ENCODE measurements at regions not wholly inside any gene's neighbourhood (a gene's known extent, or its start where the extent isn't known, plus 50 kb on each side); places are given as distances from the start of the nearest gene placed in this dataset.

DNA sequence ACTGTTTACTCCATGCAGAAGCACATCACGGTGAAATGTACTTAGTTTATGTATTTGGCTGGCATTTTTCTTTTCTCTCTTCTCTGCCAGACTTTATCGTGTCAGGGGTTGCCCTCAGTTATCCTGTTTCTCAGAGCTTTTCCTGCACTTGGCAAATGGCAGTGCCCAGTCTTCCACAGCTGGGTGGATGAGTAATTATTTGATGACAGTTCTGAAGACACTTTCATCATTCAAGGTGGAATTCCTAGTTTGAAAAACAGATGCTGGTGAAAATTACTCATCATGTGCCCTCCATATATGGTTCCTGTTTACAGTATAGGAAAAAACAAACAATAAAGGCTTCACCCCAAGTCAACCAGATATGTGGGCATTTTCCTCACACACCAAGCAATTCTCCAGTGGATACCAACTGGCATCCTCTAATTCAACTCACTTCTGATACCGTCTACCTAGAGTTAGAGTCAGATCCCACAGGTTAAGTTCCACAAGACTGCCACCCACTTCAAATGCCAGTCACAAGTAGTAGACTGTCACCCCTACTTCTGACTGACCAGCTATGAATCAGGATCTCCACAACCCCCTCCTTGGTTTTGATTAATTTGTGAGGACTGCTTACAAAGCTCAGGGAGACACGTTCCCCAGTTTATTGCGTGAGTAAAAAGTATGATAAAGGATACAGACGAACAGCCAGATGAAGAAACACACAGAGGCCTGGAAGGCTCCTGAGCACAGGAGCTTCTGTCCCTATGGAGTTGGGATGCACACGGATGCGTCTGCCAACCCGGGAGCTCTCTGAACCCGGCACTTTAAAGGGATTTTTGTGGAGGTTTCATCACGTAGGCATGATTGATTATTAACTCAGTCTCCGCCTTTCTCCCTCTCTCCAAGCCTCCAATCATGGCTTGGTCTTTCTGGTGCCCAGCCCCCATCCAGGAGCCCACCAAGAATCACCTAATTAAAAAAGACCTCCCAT, 72.9 kb downstream of the CLDN34 start:
- TF ChIP-seq, protein P1, sequence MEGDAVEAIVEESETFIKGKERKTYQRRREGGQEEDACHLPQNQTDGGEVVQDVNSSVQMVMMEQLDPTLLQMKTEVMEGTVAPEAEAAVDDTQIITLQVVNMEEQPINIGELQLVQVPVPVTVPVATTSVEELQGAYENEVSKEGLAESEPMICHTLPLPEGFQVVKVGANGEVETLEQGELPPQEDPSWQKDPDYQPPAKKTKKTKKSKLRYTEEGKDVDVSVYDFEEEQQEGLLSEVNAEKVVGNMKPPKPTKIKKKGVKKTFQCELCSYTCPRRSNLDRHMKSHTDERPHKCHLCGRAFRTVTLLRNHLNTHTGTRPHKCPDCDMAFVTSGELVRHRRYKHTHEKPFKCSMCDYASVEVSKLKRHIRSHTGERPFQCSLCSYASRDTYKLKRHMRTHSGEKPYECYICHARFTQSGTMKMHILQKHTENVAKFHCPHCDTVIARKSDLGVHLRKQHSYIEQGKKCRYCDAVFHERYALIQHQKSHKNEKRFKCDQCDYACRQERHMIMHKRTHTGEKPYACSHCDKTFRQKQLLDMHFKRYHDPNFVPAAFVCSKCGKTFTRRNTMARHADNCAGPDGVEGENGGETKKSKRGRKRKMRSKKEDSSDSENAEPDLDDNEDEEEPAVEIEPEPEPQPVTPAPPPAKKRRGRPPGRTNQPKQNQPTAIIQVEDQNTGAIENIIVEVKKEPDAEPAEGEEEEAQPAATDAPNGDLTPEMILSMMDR (conservative IDR thresholded peaks at IDR 0.05; ENCODE audit: low read depth, low read length) = no peak
- H3K4me3 ChIP-seq (ENCODE audit: low read depth, low read length) = no peak overlapping the region
- DNase-seq (ENCODE audit: low read depth) = no peak

DNA sequence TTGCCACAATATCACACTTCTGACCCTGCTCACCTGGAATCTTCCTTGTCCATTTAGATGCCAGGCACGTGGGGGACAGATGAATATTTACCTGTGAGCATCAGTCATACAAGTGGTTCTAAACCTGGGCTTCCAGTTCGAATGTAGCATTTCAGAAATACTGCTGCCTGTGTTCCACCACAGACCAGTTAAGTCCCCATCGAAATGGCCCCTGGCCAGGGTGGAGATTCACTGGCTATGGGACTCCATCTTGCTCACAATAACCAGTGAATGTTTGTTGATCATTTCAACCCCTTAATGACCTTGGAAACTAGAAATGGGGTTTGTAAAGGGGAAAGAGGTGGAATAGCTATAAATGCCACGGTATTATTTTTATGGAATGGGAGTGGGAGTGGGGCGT, 73.8 kb downstream of the CLDN34 start:
- TF ChIP-seq, protein P1 (conservative IDR thresholded peaks at IDR 0.05; ENCODE audit: low read depth, low read length) = no peak
- DNase-seq (ENCODE audit: low read depth) = no peak
- no peak overlapping the region for H3K4me3 ChIP-seq (ENCODE audit: low read depth, low read length)

GRCh38 chrX:10041383-10041782, 74.2 kb downstream of the CLDN34 start:
- no peak for DNase-seq (ENCODE audit: low read depth)
- H3K4me3 ChIP-seq (ENCODE audit: low read depth, low read length) = no peak overlapping the region
- TF ChIP-seq, protein P1 (conservative IDR thresholded peaks at IDR 0.05; ENCODE audit: low read depth, low read length) = no peak

DNA sequence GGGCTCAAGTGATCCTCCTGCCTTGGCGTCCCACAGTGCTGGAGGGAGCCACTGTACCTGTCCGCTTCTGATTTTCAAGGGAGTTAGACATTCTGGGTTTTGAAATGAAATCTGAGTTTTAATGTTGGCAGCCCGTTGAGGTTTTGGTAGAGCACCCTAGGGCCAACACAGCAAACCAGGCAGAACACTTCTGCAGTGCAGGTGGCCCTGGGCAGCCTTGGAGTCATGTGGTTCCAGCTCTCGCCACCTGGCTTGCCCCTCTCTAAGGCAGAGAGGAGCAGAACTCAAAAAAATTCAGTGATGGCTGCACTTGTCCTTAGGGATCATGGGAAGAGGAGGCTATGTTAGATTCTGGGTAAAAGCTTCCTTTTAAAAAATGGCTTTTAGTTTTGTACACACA, 74.9 kb downstream of the CLDN34 start:
- TF ChIP-seq, protein P1 (conservative IDR thresholded peaks at IDR 0.05; ENCODE audit: low read depth, low read length) = no peak
- no peak for DNase-seq (ENCODE audit: low read depth)
- no peak overlapping the region for H3K4me3 ChIP-seq (ENCODE audit: low read depth, low read length)

DNA sequence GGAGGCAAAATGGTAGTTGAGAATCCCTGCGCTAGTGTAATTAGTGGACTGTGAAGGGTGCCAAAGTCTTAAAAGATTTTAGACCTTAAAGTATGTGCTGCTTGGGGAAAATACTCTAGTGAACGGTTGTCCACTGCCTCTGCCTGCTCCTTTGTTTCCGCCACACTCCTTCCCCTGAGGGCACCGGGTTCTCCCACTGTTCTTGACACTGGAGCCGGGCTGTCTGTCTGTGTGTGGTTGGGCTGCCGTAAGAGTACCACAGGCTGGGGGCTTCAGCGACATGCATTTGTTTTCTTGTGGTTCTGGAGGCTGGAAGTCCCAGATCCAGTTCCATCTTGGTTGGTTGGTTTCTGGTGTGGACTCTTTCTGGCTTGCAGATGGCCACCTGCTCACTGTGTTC, 76.2 kb downstream of the CLDN34 start:
- H3K4me3 ChIP-seq (ENCODE audit: low read depth, low read length) = no peak overlapping the region
- DNase-seq (ENCODE audit: low read depth) = no peak
- TF ChIP-seq, protein P1 (conservative IDR thresholded peaks at IDR 0.05; ENCODE audit: low read depth, low read length) = no peak

DNA sequence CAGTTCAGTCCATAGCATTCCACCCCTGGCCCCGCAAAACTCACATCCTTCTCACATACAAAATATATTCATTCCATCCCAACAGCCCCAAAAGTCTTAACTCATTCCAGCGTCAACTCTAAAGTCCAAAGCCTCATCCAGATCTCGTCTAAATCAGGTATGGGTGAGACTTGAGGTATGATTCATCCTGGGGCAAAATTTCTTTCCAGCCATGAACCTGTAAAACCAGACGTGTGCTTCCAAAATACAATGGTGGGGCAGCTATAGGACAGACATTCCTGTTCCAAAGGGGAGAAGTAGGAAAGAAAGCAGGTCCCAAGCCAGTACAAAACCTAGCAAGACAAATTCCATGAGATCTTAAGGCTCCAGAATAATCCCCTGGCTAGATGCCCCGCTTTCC, 76.9 kb downstream of the CLDN34 start:
- no peak for DNase-seq (ENCODE audit: low read depth)
- TF ChIP-seq, protein P1 (conservative IDR thresholded peaks at IDR 0.05; ENCODE audit: low read depth, low read length) = no peak
- no peak overlapping the region for H3K4me3 ChIP-seq (ENCODE audit: low read depth, low read length)

All from epithelial cell of proximal tubule (primary cell).